ENCODE measurements at regions not wholly inside any gene's neighbourhood (a gene's known extent, or its start where the extent isn't known, plus 50 kb on each side); places are given as distances from the start of the nearest gene placed in this dataset.

GRCh38 chr1:56297904-56298303 is 281.5 kb downstream of the PLPP3 start (continued):
- TF ChIP-seq SOX13 (IDR thresholded peaks at IDR 0.05) (no peak), SOX13 (CRISPR knock-in tag; conservative IDR thresholded peaks at IDR 0.05 in 1 of 2, IDR thresholded peaks at IDR 0.05 in 1 of 2) (peak in 1 of 2 experiments; percentile 53; a peak in 1 of 4 replicates), SNAPC2 (CRISPR knock-in tag; IDR thresholded peaks at IDR 0.05) (no peak), ZNF543 (CRISPR knock-in tag; IDR thresholded peaks at IDR 0.05) (no peak), PITX1 (CRISPR knock-in tag; IDR thresholded peaks at IDR 0.05) (peak; percentile 43; the same call in 1 of the 2 replicates), SOX5 (CRISPR knock-in tag; IDR thresholded peaks at IDR 0.05; ENCODE audit: borderline replicate concordance) (peak; percentile 9; the same call in 1 of the 2 replicates)

GRCh38 chr1:56297208-56297607 is 282.2 kb downstream of the PLPP3 start:
- H3K4me2 ChIP-seq (ENCODE audit: low read depth, low read length): no peak overlapping the region
- DNase-seq (ENCODE audit: low spot score): no peak
- intact Hi-C loops (cut with micrococcal nuclease; ENCODE audit: unreplicated experiment): no loop called here
- H3K9ac ChIP-seq (ENCODE audit: insufficient read depth, low read depth, low read length): no peak overlapping the region
- peaks cover 45% of the 10 kb centered on the region for H3K4me1 ChIP-seq (ENCODE audit: insufficient read depth, low read length)
- ChIA-PET CTCF (ENCODE audit: low intra/inter-chr PET ratio, low total read pairs) (no interaction called here), POLR2A (interaction anchor here (1.0 to 1.1 kb wide), 2 partner anchors 13 to 180 kb away, joined by 3 read pairs; no protein-coding TSS in a partner anchor)
- H3K79me2 ChIP-seq (ENCODE audit: insufficient read depth, low read length): no peaks in the 10 kb centered on the region
- no peak for FAIRE-seq
- no peak for ATAC-seq
- H4K20me1 ChIP-seq (ENCODE audit: insufficient read depth, low read length): no peaks in the 10 kb centered on the region
- BruUV-seq (replicated peaks): no TSS peak
- in situ Hi-C loops (cut with HindIII; ENCODE audit: extremely low pct_ligation_motif_present, low pct_unique_long_range_greater_than_20kb): no loop called here
- H3K9me3 ChIP-seq (ENCODE audit: low read length): no peaks in the 10 kb centered on the region
- WGBS (ENCODE audit: low lambda C conversion rate): 63% methylated on average over 2 of the region's 2 CpGs
- no peak overlapping the region for H3K4me3 ChIP-seq (replicated peaks in 1 of 3; ENCODE audit: insufficient read depth in 1 of 3, low read depth in 2 of 3, low read length in 3 of 3)
- H3K27me3 ChIP-seq (ENCODE audit: control insufficient read depth in 1 of 2, insufficient read depth in 2 of 2, low read length in 2 of 2): no peaks in the 10 kb centered on the region
- no peaks in the 10 kb centered on the region for H3K36me3 ChIP-seq (replicated peaks in 1 of 2; ENCODE audit: control insufficient read depth in 1 of 2, insufficient read depth in 2 of 2, low read length in 2 of 2)
- no peak overlapping the region for H3K27ac ChIP-seq (ENCODE audit: extremely low read length, insufficient read depth, low read length)
- H2AFZ ChIP-seq (ENCODE audit: low read length): no peak overlapping the region
- no peak for TF ChIP-seq ZNF776 (CRISPR knock-in tag; IDR thresholded peaks at IDR 0.05)
- TF ChIP-seq ZNF326 (CRISPR knock-in tag; IDR thresholded peaks at IDR 0.05; ENCODE audit: borderline replicate concordance): no peak
- no peak for TF ChIP-seq ZNF782 (CRISPR knock-in tag; IDR thresholded peaks at IDR 0.05; ENCODE audit: borderline replicate concordance)
- TF ChIP-seq, protein P1, sequence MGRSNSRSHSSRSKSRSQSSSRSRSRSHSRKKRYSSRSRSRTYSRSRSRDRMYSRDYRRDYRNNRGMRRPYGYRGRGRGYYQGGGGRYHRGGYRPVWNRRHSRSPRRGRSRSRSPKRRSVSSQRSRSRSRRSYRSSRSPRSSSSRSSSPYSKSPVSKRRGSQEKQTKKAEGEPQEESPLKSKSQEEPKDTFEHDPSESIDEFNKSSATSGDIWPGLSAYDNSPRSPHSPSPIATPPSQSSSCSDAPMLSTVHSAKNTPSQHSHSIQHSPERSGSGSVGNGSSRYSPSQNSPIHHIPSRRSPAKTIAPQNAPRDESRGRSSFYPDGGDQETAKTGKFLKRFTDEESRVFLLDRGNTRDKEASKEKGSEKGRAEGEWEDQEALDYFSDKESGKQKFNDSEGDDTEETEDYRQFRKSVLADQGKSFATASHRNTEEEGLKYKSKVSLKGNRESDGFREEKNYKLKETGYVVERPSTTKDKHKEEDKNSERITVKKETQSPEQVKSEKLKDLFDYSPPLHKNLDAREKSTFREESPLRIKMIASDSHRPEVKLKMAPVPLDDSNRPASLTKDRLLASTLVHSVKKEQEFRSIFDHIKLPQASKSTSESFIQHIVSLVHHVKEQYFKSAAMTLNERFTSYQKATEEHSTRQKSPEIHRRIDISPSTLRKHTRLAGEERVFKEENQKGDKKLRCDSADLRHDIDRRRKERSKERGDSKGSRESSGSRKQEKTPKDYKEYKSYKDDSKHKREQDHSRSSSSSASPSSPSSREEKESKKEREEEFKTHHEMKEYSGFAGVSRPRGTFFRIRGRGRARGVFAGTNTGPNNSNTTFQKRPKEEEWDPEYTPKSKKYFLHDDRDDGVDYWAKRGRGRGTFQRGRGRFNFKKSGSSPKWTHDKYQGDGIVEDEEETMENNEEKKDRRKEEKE (IDR thresholded peaks at IDR 0.05): no peak
- no peak for TF ChIP-seq LBX2 (CRISPR knock-in tag; IDR thresholded peaks at IDR 0.05; ENCODE audit: borderline replicate concordance)
- no peak for TF ChIP-seq ZKSCAN8 (CRISPR knock-in tag; IDR thresholded peaks at IDR 0.05; ENCODE audit: borderline replicate concordance)
- no peak for TF ChIP-seq KDM5B (CRISPR knock-in tag; IDR thresholded peaks at IDR 0.05; ENCODE audit: borderline replicate concordance)
- TF ChIP-seq RBAK (CRISPR knock-in tag; IDR thresholded peaks at IDR 0.05): no peak
- no peak for TF ChIP-seq ARHGAP35 (CRISPR knock-in tag; IDR thresholded peaks at IDR 0.05; ENCODE audit: borderline replicate concordance)
- TF ChIP-seq ATF7 (IDR thresholded peaks at IDR 0.05): no peak
- no peak for TF ChIP-seq ATF7 (CRISPR knock-in tag; IDR thresholded peaks at IDR 0.05)
- no peak for TF ChIP-seq ZHX1 (CRISPR knock-in tag; IDR thresholded peaks at IDR 0.05; ENCODE audit: low read depth)
